Neural cell (in vitro differentiated cells): ENCODE measurements at regions not wholly inside any gene's neighbourhood (a gene's known extent, or its start where the extent isn't known, plus 50 kb on each side); places are given as distances from the start of the nearest gene placed in this dataset.

Source experiments
- H2AFZ ChIP-seq: fragments of 200-600, 300-800 bp; sonication (generic), shearing (Covaris generic); 2 replicates; pipeline ENCODE4 v1.6.0; 2014; ENCODE audit warnings: low read depth, mild to moderate bottlenecking, antibody characterized with exemption, low read length, moderate library complexity
- H3F3A ChIP-seq: fragments of 200-600 bp; shearing (Covaris generic); 2 replicates; pipeline ENCODE4 v1.6.1; 2016; ENCODE audit warnings: mild to moderate bottlenecking, moderate library complexity, mixed read lengths, antibody characterized with exemption, low read length; ENCODE audit not compliant: insufficient read depth, poor library complexity, severe bottlenecking
- H3K27ac ChIP-seq: fragments of 200-600, 300-800 bp; sonication (generic), shearing (Covaris generic); 2 replicates; pipeline ENCODE4 v1.5.1; 2014; ENCODE audit warnings: mild to moderate bottlenecking, low read length, moderate library complexity
- H3K27me3 ChIP-seq: fragments of 300-800, 200-600 bp; sonication (generic), shearing (Covaris generic); 2 replicates; pipeline ENCODE4 v1.6.0; 2014; ENCODE audit warnings: mild to moderate bottlenecking, low read depth, low read length, moderate library complexity; ENCODE audit not compliant: insufficient read depth
- H3K36me3 ChIP-seq: fragments of 300-800, 200-600 bp; sonication (generic), shearing (Covaris generic); 2 replicates; pipeline ENCODE4 v1.5.1; 2014; ENCODE audit warnings: mild to moderate bottlenecking, antibody characterized with exemption, low read length, moderate library complexity; ENCODE audit not compliant: insufficient read depth
- H3K4me2 ChIP-seq: fragments of 300-800, 200-600 bp; sonication (generic), shearing (Covaris generic); 2 replicates; pipeline ENCODE4 v1.6.0; 2014; ENCODE audit warnings: mild to moderate bottlenecking, low read length
- H3K4me3 ChIP-seq: fragments of 300-800, 200-600 bp; sonication (generic), shearing (Covaris generic); 2 replicates; pipeline ENCODE4 v1.5.1; 2014; ENCODE audit warnings: mild to moderate bottlenecking, low read length, moderate library complexity
- H3K79me2 ChIP-seq: fragments of 200-600 bp; shearing (Covaris generic); replicated peaks from 2 replicates; pipeline ENCODE4 v1.6.0; 2014; ENCODE audit warnings: mild to moderate bottlenecking, low read length, moderate library complexity; ENCODE audit not compliant: insufficient read depth
- H3K9ac ChIP-seq: fragments of 300-800, 200-600 bp; sonication (generic), shearing (Covaris generic); 2 replicates; pipeline ENCODE4 v1.6.1; 2016; ENCODE audit warnings: mild to moderate bottlenecking, low read length, mixed read lengths
- H3K9me2 ChIP-seq: fragments of 200-600 bp; shearing (Covaris generic); 2 replicates; pipeline ENCODE4 v1.6.1; 2016; ENCODE audit warnings: mild to moderate bottlenecking, low read length, mixed read lengths; ENCODE audit not compliant: insufficient read depth
- H3K9me3 ChIP-seq: fragments of 200-600, 300-800 bp; sonication (generic), shearing (Covaris generic); 2 replicates; pipeline ENCODE4 v1.6.1; 2016; ENCODE audit warnings: mild to moderate bottlenecking, mixed run types, low read length, moderate library complexity, mixed read lengths
- H4K20me1 ChIP-seq: fragments of 200-600 bp; shearing (Covaris generic); 2 replicates; pipeline ENCODE4 v1.6.1; 2016; ENCODE audit warnings: mild to moderate bottlenecking, mixed run types; ENCODE audit not compliant: insufficient read depth
- EP300 ChIP-seq: fragments of 450-650 bp; conservative IDR thresholded peaks from 2 replicates; pipeline ENCODE4 v1.6.1; 2014; ENCODE audit warnings: antibody characterized with exemption, mild to moderate bottlenecking, moderate library complexity; ENCODE audit not compliant: poor library complexity, severe bottlenecking
- EZH2 ChIP-seq: fragments of 200-600, 300-800 bp; shearing (Covaris generic), sonication (generic); IDR thresholded peaks from 2 replicates; pipeline ENCODE4 v1.6.1; 2014; ENCODE audit warnings: antibody characterized with exemption, low read length, borderline replicate concordance, mild to moderate bottlenecking; ENCODE audit not compliant: insufficient read depth, poor library complexity, severe bottlenecking
- MXI1 ChIP-seq: fragments of 450-650 bp; conservative IDR thresholded peaks from 2 replicates; pipeline ENCODE4 v1.6.1; 2014; ENCODE audit warnings: antibody characterized with exemption, mild to moderate bottlenecking; ENCODE audit not compliant: poor library complexity, severe bottlenecking
- POLR2AphosphoS5 ChIP-seq: IDR thresholded peaks from 2 replicates; pipeline ENCODE4 v1.6.1; 2012
- RAD21 ChIP-seq: fragments of 450-650 bp; conservative IDR thresholded peaks from 2 replicates; pipeline ENCODE4 v1.6.1; 2014; ENCODE audit warnings: antibody characterized with exemption, mild to moderate bottlenecking, moderate library complexity
- SMC3 ChIP-seq: fragments of 450-650 bp; conservative IDR thresholded peaks from 2 replicates; pipeline ENCODE4 v1.6.1; 2014; ENCODE audit warnings: antibody characterized with exemption, mild to moderate bottlenecking, moderate library complexity; ENCODE audit not compliant: poor library complexity
- TAF1 ChIP-seq: IDR thresholded peaks from 2 replicates; pipeline ENCODE4 v1.6.1; 2012; ENCODE audit warnings: low read depth
- TF ChIP-seq, protein P1 (sequence below): fragments of 450-650 bp; IDR thresholded peaks from 2 replicates; pipeline ENCODE4 v1.5.1; 2014; ENCODE audit warnings: antibody characterized with exemption, mild to moderate bottlenecking, moderate library complexity; ENCODE audit not compliant: poor library complexity, severe bottlenecking
- TF ChIP-seq, protein P2 (sequence below): IDR thresholded peaks from 2 replicates; pipeline ENCODE4 v1.6.1; 2012; ENCODE audit warnings: borderline replicate concordance

DNA sequence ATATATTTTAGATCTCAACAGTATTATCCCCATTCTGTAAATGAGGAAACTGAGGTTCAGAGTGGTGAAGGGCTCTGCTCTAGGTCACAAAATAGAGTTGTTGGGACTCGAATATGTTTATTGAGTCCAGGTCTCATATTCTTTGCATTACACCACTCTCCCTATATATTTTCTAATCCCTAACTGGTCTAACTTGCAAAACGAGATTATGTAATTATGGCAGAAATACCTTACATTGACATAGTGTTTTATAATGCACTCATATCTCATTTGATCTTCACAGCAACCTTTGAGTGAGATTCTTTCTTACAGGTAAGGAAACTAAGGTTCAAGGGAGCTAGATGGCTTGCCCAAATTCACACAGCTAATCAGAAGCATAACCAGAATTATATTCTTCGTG lies 106.9 kb upstream of the LRIG3 start:
- Histone ChIP-seq H3K9ac (no peak overlapping the region), H3F3A (no peaks in the 10 kb centered on the region), H4K20me1 (no peaks in the 10 kb centered on the region), H3K79me2 (no peaks in the 10 kb centered on the region), H3K9me3 (no peaks in the 10 kb centered on the region), H3K9me2 (no peaks in the 10 kb centered on the region), H3K4me3 (no peak overlapping the region), H2AFZ (no peak overlapping the region), H3K4me2 (no peak overlapping the region), H3K27ac (no peak overlapping the region), H3K36me3 (no peaks in the 10 kb centered on the region), H3K27me3 (no peaks in the 10 kb centered on the region)
- TF ChIP-seq, protein P1, sequence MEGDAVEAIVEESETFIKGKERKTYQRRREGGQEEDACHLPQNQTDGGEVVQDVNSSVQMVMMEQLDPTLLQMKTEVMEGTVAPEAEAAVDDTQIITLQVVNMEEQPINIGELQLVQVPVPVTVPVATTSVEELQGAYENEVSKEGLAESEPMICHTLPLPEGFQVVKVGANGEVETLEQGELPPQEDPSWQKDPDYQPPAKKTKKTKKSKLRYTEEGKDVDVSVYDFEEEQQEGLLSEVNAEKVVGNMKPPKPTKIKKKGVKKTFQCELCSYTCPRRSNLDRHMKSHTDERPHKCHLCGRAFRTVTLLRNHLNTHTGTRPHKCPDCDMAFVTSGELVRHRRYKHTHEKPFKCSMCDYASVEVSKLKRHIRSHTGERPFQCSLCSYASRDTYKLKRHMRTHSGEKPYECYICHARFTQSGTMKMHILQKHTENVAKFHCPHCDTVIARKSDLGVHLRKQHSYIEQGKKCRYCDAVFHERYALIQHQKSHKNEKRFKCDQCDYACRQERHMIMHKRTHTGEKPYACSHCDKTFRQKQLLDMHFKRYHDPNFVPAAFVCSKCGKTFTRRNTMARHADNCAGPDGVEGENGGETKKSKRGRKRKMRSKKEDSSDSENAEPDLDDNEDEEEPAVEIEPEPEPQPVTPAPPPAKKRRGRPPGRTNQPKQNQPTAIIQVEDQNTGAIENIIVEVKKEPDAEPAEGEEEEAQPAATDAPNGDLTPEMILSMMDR, result no peak
- no peak for TF ChIP-seq EP300
- TF ChIP-seq SMC3, result no peak
- no peak for TF ChIP-seq RAD21
- no peak for TF ChIP-seq MXI1
- no peak for TF ChIP-seq TAF1

DNA sequence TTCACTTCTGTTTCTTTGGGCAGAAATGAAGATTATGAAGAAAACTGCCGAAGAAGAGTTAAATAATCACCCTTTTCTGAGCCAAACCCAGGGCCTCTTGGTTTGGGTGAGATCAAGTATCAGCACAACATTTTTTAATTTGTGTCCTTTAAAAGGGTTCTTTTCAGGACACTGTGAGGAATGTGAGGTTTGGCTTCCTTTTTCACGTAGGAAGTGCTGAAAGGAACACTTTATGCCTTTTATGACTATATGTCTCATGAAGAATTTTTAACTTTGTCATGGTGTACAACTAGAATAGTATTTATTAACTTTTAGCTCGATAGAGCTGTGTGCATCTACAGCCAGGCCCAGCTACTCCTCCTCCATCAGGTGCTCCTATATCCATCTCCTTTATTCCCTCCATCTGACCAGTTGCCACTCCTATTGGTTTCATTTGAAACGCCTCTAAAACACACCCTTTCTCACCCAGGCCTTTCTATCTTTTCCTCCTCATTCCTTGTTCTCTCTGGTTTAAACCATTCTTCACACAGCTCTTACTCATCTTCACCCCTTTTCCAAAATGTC lies 103.6 kb upstream of the LRIG3 start:
- H3K9me2 ChIP-seq, result no peaks in the 10 kb centered on the region
- no peaks in the 10 kb centered on the region for H3K27me3 ChIP-seq
- H3K4me2 ChIP-seq, result no peak overlapping the region
- H3K27ac ChIP-seq, result no peak overlapping the region
- H2AFZ ChIP-seq, result no peak overlapping the region
- H3K9ac ChIP-seq, result no peak overlapping the region
- no peaks in the 10 kb centered on the region for H3K36me3 ChIP-seq
- H3F3A ChIP-seq, result no peaks in the 10 kb centered on the region
- no peaks in the 10 kb centered on the region for H4K20me1 ChIP-seq
- no peaks in the 10 kb centered on the region for H3K9me3 ChIP-seq
- no peak overlapping the region for H3K4me3 ChIP-seq
- no peaks in the 10 kb centered on the region for H3K79me2 ChIP-seq
- TF ChIP-seq SMC3, result no peak
- TF ChIP-seq, protein P2, sequence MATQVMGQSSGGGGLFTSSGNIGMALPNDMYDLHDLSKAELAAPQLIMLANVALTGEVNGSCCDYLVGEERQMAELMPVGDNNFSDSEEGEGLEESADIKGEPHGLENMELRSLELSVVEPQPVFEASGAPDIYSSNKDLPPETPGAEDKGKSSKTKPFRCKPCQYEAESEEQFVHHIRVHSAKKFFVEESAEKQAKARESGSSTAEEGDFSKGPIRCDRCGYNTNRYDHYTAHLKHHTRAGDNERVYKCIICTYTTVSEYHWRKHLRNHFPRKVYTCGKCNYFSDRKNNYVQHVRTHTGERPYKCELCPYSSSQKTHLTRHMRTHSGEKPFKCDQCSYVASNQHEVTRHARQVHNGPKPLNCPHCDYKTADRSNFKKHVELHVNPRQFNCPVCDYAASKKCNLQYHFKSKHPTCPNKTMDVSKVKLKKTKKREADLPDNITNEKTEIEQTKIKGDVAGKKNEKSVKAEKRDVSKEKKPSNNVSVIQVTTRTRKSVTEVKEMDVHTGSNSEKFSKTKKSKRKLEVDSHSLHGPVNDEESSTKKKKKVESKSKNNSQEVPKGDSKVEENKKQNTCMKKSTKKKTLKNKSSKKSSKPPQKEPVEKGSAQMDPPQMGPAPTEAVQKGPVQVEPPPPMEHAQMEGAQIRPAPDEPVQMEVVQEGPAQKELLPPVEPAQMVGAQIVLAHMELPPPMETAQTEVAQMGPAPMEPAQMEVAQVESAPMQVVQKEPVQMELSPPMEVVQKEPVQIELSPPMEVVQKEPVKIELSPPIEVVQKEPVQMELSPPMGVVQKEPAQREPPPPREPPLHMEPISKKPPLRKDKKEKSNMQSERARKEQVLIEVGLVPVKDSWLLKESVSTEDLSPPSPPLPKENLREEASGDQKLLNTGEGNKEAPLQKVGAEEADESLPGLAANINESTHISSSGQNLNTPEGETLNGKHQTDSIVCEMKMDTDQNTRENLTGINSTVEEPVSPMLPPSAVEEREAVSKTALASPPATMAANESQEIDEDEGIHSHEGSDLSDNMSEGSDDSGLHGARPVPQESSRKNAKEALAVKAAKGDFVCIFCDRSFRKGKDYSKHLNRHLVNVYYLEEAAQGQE, result no peak
- TF ChIP-seq RAD21, result no peak
- no peak for TF ChIP-seq POLR2AphosphoS5
- TF ChIP-seq EZH2, result no peak
- no peak for TF ChIP-seq TAF1
- TF ChIP-seq MXI1, result no peak
